ENCODE measurements at regions not wholly inside any gene's neighbourhood (a gene's known extent, or its start where the extent isn't known, plus 50 kb on each side); places are given as distances from the start of the nearest gene placed in this dataset.

GRCh38 chr3:22938739-22939138, 264.4 kb upstream of the UBE2E2 start:
- DNase-seq (ENCODE audit: low read depth in 2 of 2), result no peak

GRCh38 chr3:22939349-22939748, 263.8 kb upstream of the UBE2E2 start:
- no peak for DNase-seq (ENCODE audit: low read depth in 2 of 2)

GRCh38 chr3:22940285-22940684, 262.8 kb upstream of the UBE2E2 start:
- no peak for DNase-seq (ENCODE audit: low read depth in 2 of 2)

- no peak for DNase-seq (ENCODE audit: low read depth in 2 of 2)
Observed at GRCh38 chr3:22942981-22943380, 260.1 kb upstream of the UBE2E2 start.

GRCh38 chr3:22947851-22948250, 255.3 kb upstream of the UBE2E2 start:
- DNase-seq (ENCODE audit: low read depth in 2 of 2), result no peak

- DNase-seq (ENCODE audit: low read depth in 2 of 2), result no peak
Observed at GRCh38 chr3:22951910-22952309, 251.2 kb upstream of the UBE2E2 start.

- DNase-seq (ENCODE audit: low read depth in 2 of 2), result no peak
Observed at GRCh38 chr3:22952860-22953259, 250.3 kb upstream of the UBE2E2 start.

- DNase-seq (ENCODE audit: low read depth in 2 of 2), result no peak
Observed at GRCh38 chr3:22959593-22959992, 243.5 kb upstream of the UBE2E2 start.

GRCh38 chr3:22960105-22960984, 242.8 kb upstream of the UBE2E2 start:
- DNase-seq (ENCODE audit: low read depth in 2 of 2), result no peak

GRCh38 chr3:22962244-22962643, 240.9 kb upstream of the UBE2E2 start:
- no peak for DNase-seq (ENCODE audit: low read depth in 2 of 2)

- no peak for DNase-seq (ENCODE audit: low read depth in 2 of 2)
Observed at GRCh38 chr3:22966349-22966748, 236.8 kb upstream of the UBE2E2 start.

GRCh38 chr3:22969276-22969675, 233.9 kb upstream of the UBE2E2 start:
- DNase-seq (ENCODE audit: low read depth in 2 of 2), result no peak

- no peak for DNase-seq (ENCODE audit: low read depth in 2 of 2)
Observed at GRCh38 chr3:22971497-22971896, 231.6 kb upstream of the UBE2E2 start.

- no peak for DNase-seq (ENCODE audit: low read depth in 2 of 2)
Observed at GRCh38 chr3:22977042-22977441, 226.1 kb upstream of the UBE2E2 start.

- DNase-seq (ENCODE audit: low read depth in 2 of 2), result no peak
Observed at GRCh38 chr3:22977650-22978289, 225.4 kb upstream of the UBE2E2 start.

- DNase-seq (ENCODE audit: low read depth in 2 of 2), result no peak
Observed at GRCh38 chr3:22979581-22979980, 223.5 kb upstream of the UBE2E2 start.

- no peak for DNase-seq (ENCODE audit: low read depth in 2 of 2)
Observed at GRCh38 chr3:22980346-22980745, 222.8 kb upstream of the UBE2E2 start.

GRCh38 chr3:22981166-22981565, 222.0 kb upstream of the UBE2E2 start:
- DNase-seq (ENCODE audit: low read depth in 2 of 2), result no peak

GRCh38 chr3:22981861-22982260, 221.3 kb upstream of the UBE2E2 start:
- DNase-seq (ENCODE audit: low read depth in 2 of 2), result no peak

- no peak for DNase-seq (ENCODE audit: low read depth in 2 of 2)
Observed at GRCh38 chr3:22982981-22983587, 220.0 kb upstream of the UBE2E2 start.

- DNase-seq (ENCODE audit: low read depth in 2 of 2), result no peak
Observed at GRCh38 chr3:22986958-22987357, 216.2 kb upstream of the UBE2E2 start.

- no peak for DNase-seq (ENCODE audit: low read depth in 2 of 2)
Observed at GRCh38 chr3:22988566-22988965, 214.6 kb upstream of the UBE2E2 start.

GRCh38 chr3:22989716-22990115, 213.4 kb upstream of the UBE2E2 start:
- no peak for DNase-seq (ENCODE audit: low read depth in 2 of 2)

Measured in stimulated activated CD4-positive, alpha-beta T cell treated with anti-CD3 and anti-CD28 coated beads, Interleukin-1b, Interleukin-23, amount 100 ng/mL, for 4 hours (primary cell).